ENCODE measurements at regions not wholly inside any gene's neighbourhood (a gene's known extent, or its start where the extent isn't known, plus 50 kb on each side); places are given as distances from the start of the nearest gene placed in this dataset.

DNA sequence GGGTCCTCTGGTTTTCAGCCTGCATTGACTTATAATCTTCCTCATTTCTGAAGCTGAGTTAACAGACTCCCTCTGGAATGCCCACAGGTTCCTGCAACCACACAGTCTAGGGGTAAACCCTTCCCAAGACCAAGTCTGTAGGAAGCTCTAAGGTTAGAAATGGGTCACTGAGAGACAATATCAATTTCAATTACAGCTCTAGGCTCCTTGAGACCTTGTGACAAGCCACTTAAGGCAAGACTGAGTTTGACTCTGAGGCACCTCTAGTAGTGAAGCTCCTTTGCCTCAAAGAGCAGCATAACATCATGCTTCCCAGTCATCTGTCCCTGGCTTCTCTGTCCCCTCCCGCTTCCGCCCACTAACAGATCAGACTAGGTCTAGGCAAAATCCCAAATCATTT is 333.2 kb upstream of the JARID2 start:
- no peak for TF ChIP-seq CTCF (conservative IDR thresholded peaks at IDR 0.05; ENCODE audit: control insufficient read depth, insufficient read depth, low read depth, low read length)
- H3K4me3 ChIP-seq (ENCODE audit: control insufficient read depth, low read depth, low read length) = no peak overlapping the region
- no peak for DNase-seq (ENCODE audit: low read depth)

DNA sequence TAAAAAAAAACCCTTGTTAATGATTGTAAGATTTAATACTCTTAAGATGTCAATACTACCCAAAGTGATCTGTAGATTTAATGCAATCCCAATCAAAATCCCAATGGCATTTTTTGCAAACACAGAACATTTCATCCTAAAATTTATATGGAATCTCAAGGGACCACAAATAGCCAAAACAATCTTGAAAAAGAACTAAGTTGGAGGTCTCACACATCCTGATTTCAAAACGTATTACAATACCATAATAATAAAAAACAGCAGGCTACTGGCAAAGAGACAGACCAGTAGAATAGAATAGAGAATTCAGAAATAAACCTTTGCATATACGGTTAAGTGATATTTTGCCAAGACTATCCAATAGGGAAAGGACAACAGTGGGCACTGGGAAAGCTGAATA is 331.9 kb upstream of the JARID2 start:
- no peak for TF ChIP-seq CTCF (conservative IDR thresholded peaks at IDR 0.05; ENCODE audit: control insufficient read depth, insufficient read depth, low read depth, low read length)
- DNase-seq (ENCODE audit: low read depth) = no peak
- H3K4me3 ChIP-seq (ENCODE audit: control insufficient read depth, low read depth, low read length) = no peak overlapping the region

DNA sequence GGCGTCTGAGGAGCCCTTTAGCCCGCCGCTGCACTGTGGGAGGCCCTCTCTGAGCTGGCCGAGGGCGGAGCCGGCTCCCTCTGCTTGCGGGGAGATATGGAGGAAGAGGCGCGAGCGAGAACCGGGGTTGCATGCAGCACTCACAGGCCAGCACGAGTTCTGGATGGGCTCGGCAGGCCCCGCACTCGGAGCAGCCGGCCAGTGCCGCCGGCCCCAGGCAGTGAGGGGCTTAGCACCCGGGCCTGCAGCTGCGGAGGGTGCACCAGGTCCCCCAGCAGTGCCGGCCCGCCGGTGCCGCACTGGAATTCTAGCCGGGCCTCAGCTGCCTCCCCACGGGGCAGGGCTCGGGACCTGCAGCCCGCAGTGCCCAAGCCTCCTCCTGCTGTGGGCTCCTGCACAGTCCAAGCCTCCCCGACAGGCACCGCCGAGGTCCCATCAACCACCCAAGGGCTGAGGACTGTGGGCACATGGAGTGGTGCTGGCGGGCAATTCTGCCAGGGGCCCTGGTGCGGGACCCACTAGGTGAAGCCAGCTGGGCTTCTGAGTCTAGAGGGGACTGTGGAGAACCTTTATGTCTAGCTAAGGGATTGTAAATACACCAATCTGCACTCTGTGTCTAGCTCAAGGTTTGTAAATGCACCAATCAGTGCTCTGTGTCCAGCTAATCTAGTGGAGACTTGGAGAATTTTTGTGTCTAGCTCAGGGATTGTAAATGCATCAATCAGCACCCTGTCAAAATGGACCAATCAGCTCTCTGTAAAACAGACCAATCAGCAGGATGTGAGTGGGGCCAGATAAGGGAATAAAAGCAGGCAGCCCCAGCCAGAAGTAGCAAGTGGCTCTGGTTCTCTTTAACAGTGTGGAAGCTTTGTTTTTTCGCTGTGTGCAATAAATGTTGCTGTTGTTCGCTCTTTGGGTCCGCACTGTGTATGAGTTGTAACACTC is 329.7 kb upstream of the JARID2 start:
- no peak for TF ChIP-seq CTCF (conservative IDR thresholded peaks at IDR 0.05; ENCODE audit: control insufficient read depth, insufficient read depth, low read depth, low read length)
- no peak for DNase-seq (ENCODE audit: low read depth)
- H3K4me3 ChIP-seq (ENCODE audit: control insufficient read depth, low read depth, low read length) = no peak overlapping the region

DNA sequence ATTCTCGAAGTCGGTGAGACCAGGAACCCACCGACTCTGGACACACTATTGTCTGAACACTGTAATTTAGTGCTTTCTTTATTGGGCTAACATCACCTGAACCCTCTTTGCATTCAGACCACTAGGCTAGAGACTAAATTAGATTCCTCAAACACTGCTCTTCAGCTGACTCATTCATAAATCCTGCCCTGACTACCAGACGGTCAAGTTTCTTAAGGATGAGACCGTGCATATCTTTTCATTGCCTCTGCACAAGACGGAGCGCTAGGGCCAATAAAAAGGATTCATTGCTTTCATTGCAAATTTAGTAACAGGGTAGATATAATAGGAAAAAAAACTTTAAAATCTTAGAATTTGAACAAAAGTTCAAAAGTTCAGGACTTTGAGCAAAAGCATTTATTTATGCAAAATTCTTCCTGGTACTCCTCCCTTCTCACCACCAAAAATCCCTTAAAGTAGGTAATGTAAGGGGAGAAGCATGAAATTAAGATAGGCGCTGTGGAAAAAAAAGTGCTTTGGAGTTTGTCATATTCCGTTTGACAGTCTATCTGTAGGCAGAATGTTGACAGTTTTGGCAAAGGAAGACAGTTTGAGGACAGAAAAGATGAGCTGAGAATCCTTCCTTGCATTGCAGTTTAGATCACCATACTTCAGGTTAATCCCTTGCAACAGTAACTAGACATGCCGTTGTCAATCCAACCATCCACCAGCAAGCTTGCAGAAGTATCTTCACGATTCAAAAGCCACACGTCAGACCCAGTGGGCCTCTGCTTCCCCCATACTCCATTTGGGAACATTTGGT is 328.6 kb upstream of the JARID2 start:
- peak; percentile 67 for DNase-seq (ENCODE audit: low read depth)
- no peak overlapping the region for H3K4me3 ChIP-seq (ENCODE audit: control insufficient read depth, low read depth, low read length)
- no peak for TF ChIP-seq CTCF (conservative IDR thresholded peaks at IDR 0.05; ENCODE audit: control insufficient read depth, insufficient read depth, low read depth, low read length)

GRCh38 chr6:14918200-14918907 is 327.5 kb upstream of the JARID2 start:
- no peak for DNase-seq (ENCODE audit: low read depth)
- no peak for TF ChIP-seq CTCF (conservative IDR thresholded peaks at IDR 0.05; ENCODE audit: control insufficient read depth, insufficient read depth, low read depth, low read length)
- no peak overlapping the region for H3K4me3 ChIP-seq (ENCODE audit: control insufficient read depth, low read depth, low read length)

GRCh38 chr6:14919038-14919670 is 326.7 kb upstream of the JARID2 start:
- no peak for TF ChIP-seq CTCF (conservative IDR thresholded peaks at IDR 0.05; ENCODE audit: control insufficient read depth, insufficient read depth, low read depth, low read length)
- no peak for DNase-seq (ENCODE audit: low read depth)
- H3K4me3 ChIP-seq (ENCODE audit: control insufficient read depth, low read depth, low read length) = no peak overlapping the region

Data from fibroblast of mammary gland (primary cell).